SU-DHL-6 (cell line): ENCODE measurements at regions not wholly inside any gene's neighbourhood (a gene's known extent, or its start where the extent isn't known, plus 50 kb on each side); places are given as distances from the start of the nearest gene placed in this dataset.

Source experiments
- H2AFZ ChIP-seq: fragments of 200-600 bp; sonication (generic); 2 replicates; pipeline ENCODE4 v1.6.1; 2014; ENCODE audit warnings: low read depth, mild to moderate bottlenecking, moderate library complexity, mixed read lengths, antibody characterized with exemption, low read length; ENCODE audit not compliant: severe bottlenecking
- H3F3A ChIP-seq: fragments of 200-600 bp; shearing (Covaris generic); 2 replicates; pipeline ENCODE4 v1.6.0; 2016; ENCODE audit warnings: antibody characterized with exemption, mild to moderate bottlenecking; ENCODE audit not compliant: insufficient read depth
- H3K27ac ChIP-seq: fragments of 200-600 bp; sonication (generic); 2 replicates; pipeline ENCODE4 v1.5.1; 2016; ENCODE audit warnings: low read depth, mild to moderate bottlenecking, low read length, moderate library complexity, mixed read lengths
- H3K27me3 ChIP-seq: fragments of 200-600 bp; sonication (generic), shearing (Covaris generic); 2 replicates; pipeline ENCODE4 v1.6.0; 2014; ENCODE audit warnings: mild to moderate bottlenecking, low read length
- H3K36me3 ChIP-seq: fragments of 200-600 bp; sonication (generic); 2 replicates; pipeline ENCODE4 v1.6.1; 2014; ENCODE audit warnings: mild to moderate bottlenecking, low read length, mixed read lengths
- H3K4me2 ChIP-seq: fragments of 300-600, 200-600 bp; shearing (Covaris generic), sonication (generic); 2 replicates; pipeline ENCODE4 v1.6.0; 2014; ENCODE audit warnings: low read length, low read depth, mild to moderate bottlenecking; ENCODE audit not compliant: poor library complexity, severe bottlenecking
- H3K4me3 ChIP-seq: fragments of 200-600 bp; sonication (generic); 2 replicates; pipeline ENCODE4 v1.5.1; 2014; ENCODE audit warnings: antibody characterized with exemption, low read length, mild to moderate bottlenecking, mixed read lengths; ENCODE audit not compliant: insufficient read depth, poor library complexity, severe bottlenecking
- H3K79me2 ChIP-seq: fragments of 200-600 bp; sonication (generic); 2 replicates; pipeline ENCODE4 v1.6.1; 2014; ENCODE audit warnings: mild to moderate bottlenecking, low read length, moderate library complexity; ENCODE audit not compliant: insufficient read depth
- H3K9ac ChIP-seq: fragments of 200-600 bp; sonication (generic); 2 replicates; pipeline ENCODE4 v1.7.0; 2014; ENCODE audit warnings: mild to moderate bottlenecking, low read length
- H3K9me2 ChIP-seq: fragments of 200-600 bp; sonication (generic); replicated peaks from 2 replicates; pipeline ENCODE4 v1.6.1; 2014; ENCODE audit warnings: low read length; ENCODE audit not compliant: insufficient read depth
- H3K9me3 ChIP-seq: fragments of 200-600 bp; sonication (generic); 2 replicates; pipeline ENCODE4 v1.6.1; 2014; ENCODE audit warnings: low read length, mixed read lengths; ENCODE audit not compliant: insufficient read depth
- H4K20me1 ChIP-seq: fragments of 200-600 bp; sonication (generic); 2 replicates; pipeline ENCODE4 v1.6.1; 2014; ENCODE audit warnings: low read depth, mild to moderate bottlenecking, antibody characterized with exemption, low read length, moderate library complexity, mixed read lengths
- CTCF ChIP-seq: fragments of 200-600 bp; sonication (generic); IDR thresholded peaks from one replicate; pipeline ENCODE4 v1.5.1; 2017; ENCODE audit warnings: antibody characterized with exemption, mild to moderate bottlenecking, low read length, moderate library complexity; ENCODE audit not compliant: insufficient read depth, poor library complexity, severe bottlenecking
- EZH2phosphoT487 ChIP-seq: fragments of 200-600 bp; sonication (generic), shearing (Covaris generic); conservative IDR thresholded peaks from 2 replicates; pipeline ENCODE4 v1.6.1; 2018; ENCODE audit warnings: mild to moderate bottlenecking, antibody characterized with exemption, low read length, moderate library complexity, mixed read lengths

- H3K4me3 ChIP-seq, result no peak overlapping the region
- no peak for TF ChIP-seq EZH2phosphoT487
- no peak for TF ChIP-seq CTCF
- no peak overlapping the region for H3K27ac ChIP-seq
Observed at GRCh38 chr2:236773206-236773605, 203.6 kb downstream of the ACKR3 start.

GRCh38 chr2:236774171-236774570, 204.5 kb downstream of the ACKR3 start:
- Histone ChIP-seq H3K4me3 (no peak overlapping the region), H3K36me3 (no peaks in the 10 kb centered on the region), H4K20me1 (no peaks in the 10 kb centered on the region), H3K4me2 (no peak overlapping the region), H3K9me2 (no peaks in the 10 kb centered on the region; the same call in 1 of the 2 replicates), H2AFZ (no peak overlapping the region), H3F3A (no peaks in the 10 kb centered on the region), H3K9ac (no peak overlapping the region), H3K27me3 (no peaks in the 10 kb centered on the region), H3K27ac (no peak overlapping the region), H3K9me3 (no peaks in the 10 kb centered on the region), H3K79me2 (no peaks in the 10 kb centered on the region)
- TF ChIP-seq EZH2phosphoT487 (no peak), CTCF (no peak)

More at GRCh38 chr2:236773206-236773605, 203.6 kb downstream of the ACKR3 start:
- Histone ChIP-seq H3K9me3 (no peaks in the 10 kb centered on the region), H3K9me2 (no peaks in the 10 kb centered on the region; the same call in 1 of the 2 replicates), H3K9ac (no peak overlapping the region), H2AFZ (no peak overlapping the region), H3K36me3 (no peaks in the 10 kb centered on the region), H3K27me3 (no peaks in the 10 kb centered on the region), H3K79me2 (no peaks in the 10 kb centered on the region), H3K4me2 (no peak overlapping the region), H3F3A (no peaks in the 10 kb centered on the region), H4K20me1 (no peaks in the 10 kb centered on the region)

- H3K4me3 ChIP-seq, result no peak overlapping the region
Observed at GRCh38 chr2:236775511-236775910, 205.9 kb downstream of the ACKR3 start.

More at GRCh38 chr2:236775511-236775910, 205.9 kb downstream of the ACKR3 start:
- no peak overlapping the region for H3K9ac ChIP-seq
- no peaks in the 10 kb centered on the region for H3K79me2 ChIP-seq
- H3K9me2 ChIP-seq, result no peaks in the 10 kb centered on the region
- TF ChIP-seq CTCF (no peak), EZH2phosphoT487 (no peak)
- no peaks in the 10 kb centered on the region for H3K36me3 ChIP-seq
- no peaks in the 10 kb centered on the region for H3F3A ChIP-seq
- H3K27ac ChIP-seq, result no peak overlapping the region
- no peaks in the 10 kb centered on the region for H4K20me1 ChIP-seq
- H3K27me3 ChIP-seq, result no peaks in the 10 kb centered on the region
- H3K4me2 ChIP-seq, result no peak overlapping the region
- H2AFZ ChIP-seq, result no peak overlapping the region
- H3K9me3 ChIP-seq, result no peaks in the 10 kb centered on the region
